ENCODE measurements at regions not wholly inside any gene's neighbourhood (a gene's known extent, or its start where the extent isn't known, plus 50 kb on each side); places are given as distances from the start of the nearest gene placed in this dataset.

DNA sequence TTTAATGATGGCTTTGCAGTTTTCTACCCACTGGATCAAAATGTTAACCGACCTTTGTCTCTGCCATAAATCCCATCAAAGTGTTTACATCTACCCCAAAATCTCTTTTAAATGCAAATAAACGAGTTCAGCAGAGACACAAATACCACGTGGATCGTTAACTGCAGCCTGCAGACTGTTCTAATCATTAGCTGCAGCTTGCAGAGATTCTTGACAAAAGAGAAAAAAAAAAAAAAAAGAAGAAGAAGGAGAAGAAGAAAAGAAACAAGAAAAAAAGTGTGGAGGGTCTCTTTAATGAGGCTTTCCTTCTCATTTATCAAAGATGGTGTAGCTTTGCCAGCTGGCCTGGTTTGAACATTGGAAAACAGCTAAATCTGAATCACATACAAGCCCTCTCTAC, 275.7 kb downstream of the NEDD1 start:
- no peaks in the 10 kb centered on the region for H3K9me3 ChIP-seq (ENCODE audit: control insufficient read depth, insufficient read depth, low read depth, low read length)
- H3K4me1 ChIP-seq (ENCODE audit: control insufficient read depth, insufficient read depth, low read length): no peaks in the 10 kb centered on the region
- H3K36me3 ChIP-seq (ENCODE audit: control insufficient read depth in 2 of 2, insufficient read depth in 1 of 2, low read length in 2 of 2): no peaks in the 10 kb centered on the region
- TF ChIP-seq, protein P1, sequence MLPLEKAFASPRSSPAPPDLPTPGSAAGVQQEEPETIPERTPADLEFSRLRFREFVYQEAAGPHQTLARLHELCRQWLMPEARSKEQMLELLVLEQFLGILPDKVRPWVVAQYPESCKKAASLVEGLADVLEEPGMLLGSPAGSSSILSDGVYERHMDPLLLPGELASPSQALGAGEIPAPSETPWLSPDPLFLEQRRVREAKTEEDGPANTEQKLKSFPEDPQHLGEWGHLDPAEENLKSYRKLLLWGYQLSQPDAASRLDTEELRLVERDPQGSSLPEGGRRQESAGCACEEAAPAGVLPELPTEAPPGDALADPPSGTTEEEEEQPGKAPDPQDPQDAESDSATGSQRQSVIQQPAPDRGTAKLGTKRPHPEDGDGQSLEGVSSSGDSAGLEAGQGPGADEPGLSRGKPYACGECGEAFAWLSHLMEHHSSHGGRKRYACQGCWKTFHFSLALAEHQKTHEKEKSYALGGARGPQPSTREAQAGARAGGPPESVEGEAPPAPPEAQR (tag by site-specific recombination; IDR thresholded peaks at IDR 0.05): no peak
- TF ChIP-seq, protein P2, sequence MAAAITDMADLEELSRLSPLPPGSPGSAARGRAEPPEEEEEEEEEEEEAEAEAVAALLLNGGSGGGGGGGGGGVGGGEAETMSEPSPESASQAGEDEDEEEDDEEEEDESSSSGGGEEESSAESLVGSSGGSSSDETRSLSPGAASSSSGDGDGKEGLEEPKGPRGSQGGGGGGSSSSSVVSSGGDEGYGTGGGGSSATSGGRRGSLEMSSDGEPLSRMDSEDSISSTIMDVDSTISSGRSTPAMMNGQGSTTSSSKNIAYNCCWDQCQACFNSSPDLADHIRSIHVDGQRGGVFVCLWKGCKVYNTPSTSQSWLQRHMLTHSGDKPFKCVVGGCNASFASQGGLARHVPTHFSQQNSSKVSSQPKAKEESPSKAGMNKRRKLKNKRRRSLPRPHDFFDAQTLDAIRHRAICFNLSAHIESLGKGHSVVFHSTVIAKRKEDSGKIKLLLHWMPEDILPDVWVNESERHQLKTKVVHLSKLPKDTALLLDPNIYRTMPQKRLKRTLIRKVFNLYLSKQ (tag by site-specific recombination; IDR thresholded peaks at IDR 0.05; ENCODE audit: borderline replicate concordance): no peak
- TF ChIP-seq, protein P3, sequence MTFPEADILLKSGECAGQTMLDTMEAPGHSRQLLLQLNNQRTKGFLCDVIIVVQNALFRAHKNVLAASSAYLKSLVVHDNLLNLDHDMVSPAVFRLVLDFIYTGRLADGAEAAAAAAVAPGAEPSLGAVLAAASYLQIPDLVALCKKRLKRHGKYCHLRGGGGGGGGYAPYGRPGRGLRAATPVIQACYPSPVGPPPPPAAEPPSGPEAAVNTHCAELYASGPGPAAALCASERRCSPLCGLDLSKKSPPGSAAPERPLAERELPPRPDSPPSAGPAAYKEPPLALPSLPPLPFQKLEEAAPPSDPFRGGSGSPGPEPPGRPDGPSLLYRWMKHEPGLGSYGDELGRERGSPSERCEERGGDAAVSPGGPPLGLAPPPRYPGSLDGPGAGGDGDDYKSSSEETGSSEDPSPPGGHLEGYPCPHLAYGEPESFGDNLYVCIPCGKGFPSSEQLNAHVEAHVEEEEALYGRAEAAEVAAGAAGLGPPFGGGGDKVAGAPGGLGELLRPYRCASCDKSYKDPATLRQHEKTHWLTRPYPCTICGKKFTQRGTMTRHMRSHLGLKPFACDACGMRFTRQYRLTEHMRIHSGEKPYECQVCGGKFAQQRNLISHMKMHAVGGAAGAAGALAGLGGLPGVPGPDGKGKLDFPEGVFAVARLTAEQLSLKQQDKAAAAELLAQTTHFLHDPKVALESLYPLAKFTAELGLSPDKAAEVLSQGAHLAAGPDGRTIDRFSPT (tag by site-specific recombination; IDR thresholded peaks at IDR 0.05): no peak
- TF ChIP-seq ZNF132 (tag by site-specific recombination; IDR thresholded peaks at IDR 0.05; ENCODE audit: borderline replicate concordance): no peak
- TF ChIP-seq ZNF221 (tag by site-specific recombination; IDR thresholded peaks at IDR 0.05; ENCODE audit: borderline replicate concordance): no peak
- no peak for TF ChIP-seq ZNF510 (tag by site-specific recombination; IDR thresholded peaks at IDR 0.05; ENCODE audit: insufficient replicate concordance)
- TF ChIP-seq SCRT1 (tag by site-specific recombination; IDR thresholded peaks at IDR 0.05; ENCODE audit: borderline replicate concordance): no peak
- TF ChIP-seq ZNF664 (tag by site-specific recombination; IDR thresholded peaks at IDR 0.05): no peak
- TF ChIP-seq ZNF114 (tag by site-specific recombination; IDR thresholded peaks at IDR 0.05): no peak
- TF ChIP-seq SETDB1 (IDR thresholded peaks at IDR 0.05; ENCODE audit: insufficient read length, low read length): no peak
- no peak for TF ChIP-seq ZNF677 (tag by site-specific recombination; IDR thresholded peaks at IDR 0.05)
- no peak for TF ChIP-seq ZNF561 (tag by site-specific recombination; IDR thresholded peaks at IDR 0.05; ENCODE audit: borderline replicate concordance)
- no peak for TF ChIP-seq PRDM1 (tag by site-specific recombination; IDR thresholded peaks at IDR 0.05)
- TF ChIP-seq ZNF560 (tag by site-specific recombination; IDR thresholded peaks at IDR 0.05; ENCODE audit: borderline replicate concordance): no peak
- TF ChIP-seq ZNF416 (tag by site-specific recombination; IDR thresholded peaks at IDR 0.05): no peak
- TF ChIP-seq ZNF133 (tag by site-specific recombination; IDR thresholded peaks at IDR 0.05): no peak
- TF ChIP-seq ZXDB (tag by site-specific recombination; IDR thresholded peaks at IDR 0.05): no peak
- no peak for TF ChIP-seq ZNF514 (tag by site-specific recombination; IDR thresholded peaks at IDR 0.05)
- TF ChIP-seq EGR2 (tag by site-specific recombination; IDR thresholded peaks at IDR 0.05; ENCODE audit: low read depth): no peak
- TF ChIP-seq KLF1 (tag by site-specific recombination; IDR thresholded peaks at IDR 0.05): no peak
- ChIA-PET CTCF (interaction anchor here (0.6 kb wide), 1 partner anchor 1215 kb away, joined by 5 read pairs; no protein-coding TSS in a partner anchor), POLR2A (no interaction called here)
- no peak overlapping the region for H3K4me3 ChIP-seq (ENCODE audit: low read depth, low read length)
- no peak overlapping the region for H3K27ac ChIP-seq (ENCODE audit: extremely low read depth, low read depth, low read length)

DNA sequence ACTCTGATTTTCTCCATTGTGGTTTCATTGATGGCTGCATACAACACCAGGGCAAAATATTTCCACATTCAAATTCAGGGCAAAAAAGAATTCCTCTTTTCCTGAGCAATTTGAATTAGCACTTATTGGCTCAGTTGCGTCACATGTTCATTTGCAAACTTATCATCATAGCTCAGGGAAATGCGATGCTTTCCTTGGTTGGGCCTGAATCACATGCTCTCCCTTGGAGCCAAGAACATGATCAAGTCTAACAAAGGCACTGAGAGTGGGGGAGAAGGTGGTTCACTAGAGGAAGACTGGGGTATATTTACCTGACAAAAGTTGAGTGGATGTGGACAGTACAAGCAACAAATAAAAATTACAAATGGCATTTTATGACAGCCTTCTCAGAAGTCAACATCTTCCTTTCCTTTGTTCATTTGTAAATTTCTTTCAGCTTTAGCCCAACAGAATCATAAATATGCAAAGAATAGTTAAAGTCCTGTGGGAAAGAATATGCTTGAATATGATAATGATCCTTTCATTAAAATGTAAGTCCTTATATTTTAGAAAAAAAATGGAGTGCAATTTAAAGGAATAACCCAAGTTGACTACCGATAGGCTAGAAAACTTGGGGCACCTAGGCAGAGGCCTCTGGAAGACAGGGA, 277.2 kb downstream of the NEDD1 start:
- H3K4me3 ChIP-seq (ENCODE audit: low read depth, low read length): no peak overlapping the region
- CTCF ChIA-PET: interaction anchor here (0.7 kb wide), 1 partner anchor 336 kb away, joined by 3 read pairs; no protein-coding TSS in a partner anchor
- H3K9me3 ChIP-seq (ENCODE audit: control insufficient read depth, insufficient read depth, low read depth, low read length): no peaks in the 10 kb centered on the region
- TF ChIP-seq ZSCAN16 (tag by site-specific recombination; IDR thresholded peaks at IDR 0.05): no peak
- no peak for TF ChIP-seq ZNF311 (tag by site-specific recombination; IDR thresholded peaks at IDR 0.05; ENCODE audit: borderline replicate concordance)
- TF ChIP-seq ZNF596 (tag by site-specific recombination; IDR thresholded peaks at IDR 0.05): no peak
- no peak for TF ChIP-seq ZBTB48 (tag by site-specific recombination; IDR thresholded peaks at IDR 0.05)
- TF ChIP-seq SCRT1 (tag by site-specific recombination; IDR thresholded peaks at IDR 0.05; ENCODE audit: borderline replicate concordance): no peak
- TF ChIP-seq, protein P4, sequence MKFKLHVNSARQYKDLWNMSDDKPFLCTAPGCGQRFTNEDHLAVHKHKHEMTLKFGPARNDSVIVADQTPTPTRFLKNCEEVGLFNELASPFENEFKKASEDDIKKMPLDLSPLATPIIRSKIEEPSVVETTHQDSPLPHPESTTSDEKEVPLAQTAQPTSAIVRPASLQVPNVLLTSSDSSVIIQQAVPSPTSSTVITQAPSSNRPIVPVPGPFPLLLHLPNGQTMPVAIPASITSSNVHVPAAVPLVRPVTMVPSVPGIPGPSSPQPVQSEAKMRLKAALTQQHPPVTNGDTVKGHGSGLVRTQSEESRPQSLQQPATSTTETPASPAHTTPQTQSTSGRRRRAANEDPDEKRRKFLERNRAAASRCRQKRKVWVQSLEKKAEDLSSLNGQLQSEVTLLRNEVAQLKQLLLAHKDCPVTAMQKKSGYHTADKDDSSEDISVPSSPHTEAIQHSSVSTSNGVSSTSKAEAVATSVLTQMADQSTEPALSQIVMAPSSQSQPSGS (tag by site-specific recombination; IDR thresholded peaks at IDR 0.05; ENCODE audit: low read depth): no peak
- no peaks in the 10 kb centered on the region for H3K4me1 ChIP-seq (ENCODE audit: control insufficient read depth, insufficient read depth, low read length)
- POLR2A ChIA-PET: no interaction called here
- no peaks in the 10 kb centered on the region for H3K36me3 ChIP-seq (ENCODE audit: control insufficient read depth in 2 of 2, insufficient read depth in 1 of 2, low read length in 2 of 2)
- H3K27ac ChIP-seq (ENCODE audit: extremely low read depth, low read depth, low read length): no peak overlapping the region
